ENCODE measurements at regions not wholly inside any gene's neighbourhood (a gene's known extent, or its start where the extent isn't known, plus 50 kb on each side); places are given as distances from the start of the nearest gene placed in this dataset.

DNA sequence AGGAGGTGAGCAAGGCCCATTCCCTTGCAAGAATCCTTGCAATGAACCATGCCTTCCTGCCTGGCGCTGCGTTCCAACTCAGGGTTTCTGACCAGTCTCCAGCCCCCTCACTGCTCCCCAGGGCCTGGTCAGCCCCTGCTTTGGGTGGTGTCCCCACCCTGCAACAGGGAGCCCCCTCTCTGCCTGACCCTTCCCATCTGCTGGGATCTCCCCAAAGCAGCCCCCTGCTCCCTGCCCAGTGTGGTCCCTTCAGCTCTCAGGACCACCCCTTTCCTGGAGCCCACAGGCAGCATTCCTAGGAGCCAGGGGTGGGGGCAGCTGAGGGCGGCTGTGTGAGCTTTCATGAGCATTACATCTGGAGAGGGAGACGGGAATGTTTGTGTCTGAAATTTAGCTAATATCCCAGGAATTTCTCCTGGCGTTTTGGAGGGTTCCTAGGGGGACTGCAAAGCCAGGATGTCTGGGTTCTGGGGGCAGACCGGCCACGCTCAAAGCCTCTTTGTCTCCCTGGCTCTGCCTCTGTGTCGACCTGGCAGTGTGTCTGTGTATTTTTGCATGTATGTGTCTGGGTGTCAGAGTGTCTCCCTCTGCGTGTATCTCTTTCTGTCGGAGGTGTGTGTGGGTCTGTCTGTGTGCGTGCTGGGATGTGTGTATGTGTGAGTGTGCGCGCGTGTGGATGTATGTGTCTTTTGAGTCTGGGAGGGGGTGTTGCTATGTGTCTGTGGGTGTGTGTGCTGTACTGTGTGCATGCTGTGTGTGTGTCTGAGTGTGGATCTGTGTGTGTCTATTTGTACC is 300.5 kb upstream of the ZMIZ1 start:
- H3K4me1 ChIP-seq (ENCODE audit: low read depth), result peaks cover 5% of the 10 kb centered on the region
- H3K9me3 ChIP-seq (ENCODE audit: low read depth), result no peaks in the 10 kb centered on the region
- no peaks in the 10 kb centered on the region for H3K27me3 ChIP-seq
- no peak overlapping the region for H3K27ac ChIP-seq
- no peak for TF ChIP-seq CTCF (IDR thresholded peaks at IDR 0.05; ENCODE audit: low read depth, low read length)
- no peak for DNase-seq (ENCODE audit: low read depth in 1 of 2, low spot score in 1 of 2)
- no peak overlapping the region for H3K4me3 ChIP-seq
- no peaks in the 10 kb centered on the region for H3K36me3 ChIP-seq

- no peaks in the 10 kb centered on the region for H3K4me1 ChIP-seq (ENCODE audit: low read depth)
Measured at GRCh38 chr10:78768876-78769275, 299.9 kb upstream of the ZMIZ1 start.

DNA sequence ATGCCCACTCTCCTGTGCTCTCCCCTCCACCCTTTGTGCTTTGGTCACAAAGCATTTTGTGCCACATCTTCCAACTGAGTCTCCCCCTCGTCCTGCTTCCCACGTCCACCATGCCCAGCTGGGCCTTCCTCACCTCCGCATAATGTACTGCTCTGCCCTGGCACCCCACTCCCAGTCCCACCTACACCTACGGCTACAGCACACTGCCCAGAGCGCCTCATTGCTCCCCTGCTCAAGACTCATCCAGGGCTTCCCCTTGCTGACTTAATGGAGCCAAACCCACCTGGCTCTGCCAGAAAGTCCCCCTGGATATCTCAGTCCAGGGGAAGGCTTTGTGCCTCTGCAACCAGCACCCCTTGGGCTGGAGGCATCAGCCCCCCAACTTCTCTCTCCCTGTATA is 299.2 kb upstream of the ZMIZ1 start:
- Histone ChIP-seq H3K36me3 (no peaks in the 10 kb centered on the region), H3K4me3 (no peak overlapping the region), H3K27ac (no peak overlapping the region), H3K4me1 (ENCODE audit: low read depth) (no peaks in the 10 kb centered on the region), H3K9me3 (ENCODE audit: low read depth) (no peaks in the 10 kb centered on the region), H3K27me3 (no peaks in the 10 kb centered on the region)
- DNase-seq (ENCODE audit: low read depth in 1 of 2, low spot score in 1 of 2), result no peak
- no peak for TF ChIP-seq CTCF (IDR thresholded peaks at IDR 0.05; ENCODE audit: low read depth, low read length)

More at GRCh38 chr10:78768876-78769275, 299.9 kb upstream of the ZMIZ1 start:
- no peak for TF ChIP-seq CTCF (IDR thresholded peaks at IDR 0.05; ENCODE audit: low read depth, low read length)
- H3K9me3 ChIP-seq (ENCODE audit: low read depth), result no peaks in the 10 kb centered on the region
- H3K27me3 ChIP-seq, result no peaks in the 10 kb centered on the region
- no peaks in the 10 kb centered on the region for H3K36me3 ChIP-seq
- H3K27ac ChIP-seq, result no peak overlapping the region
- no peak overlapping the region for H3K4me3 ChIP-seq
- no peak for DNase-seq (ENCODE audit: low read depth in 1 of 2, low spot score in 1 of 2)

DNA sequence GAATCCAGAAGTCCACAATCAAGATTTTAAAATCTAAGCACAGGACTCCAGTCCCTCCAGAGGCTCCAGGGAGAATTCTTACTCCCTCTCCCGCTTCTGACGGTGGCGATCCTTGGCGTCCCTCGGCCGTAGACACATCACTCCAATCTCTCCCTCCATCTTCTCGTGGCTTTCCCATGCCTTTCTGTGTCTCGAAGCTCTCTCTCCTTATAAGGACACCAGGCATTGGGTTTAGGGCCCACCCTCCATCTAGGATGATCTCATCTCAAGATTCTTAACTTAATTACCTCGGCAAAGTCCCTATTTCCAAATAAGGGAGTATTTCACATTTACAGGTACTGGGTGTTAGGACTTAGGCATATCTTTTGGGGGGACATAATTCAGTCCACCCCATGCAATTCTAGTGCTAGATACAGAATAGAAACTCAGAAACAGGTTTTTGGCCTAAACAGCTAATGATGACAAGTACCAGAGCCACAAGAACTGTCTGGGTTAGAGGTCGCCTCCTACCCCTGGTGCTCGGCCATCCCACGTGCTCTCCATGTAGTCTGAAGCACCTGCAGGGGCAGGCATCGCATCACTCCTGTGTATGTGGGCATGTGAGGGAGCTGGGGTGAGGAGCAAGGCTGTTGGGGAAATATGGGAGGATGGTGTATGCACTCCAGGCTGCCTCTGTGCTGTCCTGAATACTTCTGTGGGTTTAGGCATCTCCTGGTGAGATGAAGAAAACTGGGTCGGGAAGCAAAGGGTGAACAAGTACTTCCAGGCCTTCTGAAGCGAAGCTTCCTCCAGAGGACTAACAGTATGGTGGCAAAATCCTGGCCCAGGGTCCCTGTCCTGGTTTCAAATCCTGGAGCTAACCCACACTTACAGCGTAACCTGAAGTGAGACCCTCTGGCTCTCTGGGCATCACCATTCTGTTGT is 298.3 kb upstream of the ZMIZ1 start:
- Histone ChIP-seq H3K4me1 (ENCODE audit: low read depth) (no peaks in the 10 kb centered on the region), H3K36me3 (no peaks in the 10 kb centered on the region), H3K27ac (no peak overlapping the region), H3K4me3 (no peak overlapping the region), H3K27me3 (no peaks in the 10 kb centered on the region), H3K9me3 (ENCODE audit: low read depth) (no peaks in the 10 kb centered on the region)
- DNase-seq (ENCODE audit: low read depth in 1 of 2, low spot score in 1 of 2), result no peak
- no peak for TF ChIP-seq CTCF (IDR thresholded peaks at IDR 0.05; ENCODE audit: low read depth, low read length)

- H3K27me3 ChIP-seq, result no peaks in the 10 kb centered on the region
- H3K9me3 ChIP-seq (ENCODE audit: low read depth), result no peaks in the 10 kb centered on the region
- no peak for TF ChIP-seq CTCF (IDR thresholded peaks at IDR 0.05; ENCODE audit: low read depth, low read length)
- no peaks in the 10 kb centered on the region for H3K36me3 ChIP-seq
- H3K4me3 ChIP-seq, result no peak overlapping the region
- H3K27ac ChIP-seq, result no peak overlapping the region
- H3K4me1 ChIP-seq (ENCODE audit: low read depth), result no peaks in the 10 kb centered on the region
- DNase-seq (ENCODE audit: low read depth in 1 of 2, low spot score in 1 of 2), result no peak
Measured at GRCh38 chr10:78771260-78771659, 297.5 kb upstream of the ZMIZ1 start.

All from cardiac muscle cell (in vitro differentiated cells and primary cell).